GM18873 (cell line): ENCODE measurements at regions not wholly inside any gene's neighbourhood (a gene's known extent, or its start where the extent isn't known, plus 50 kb on each side); places are given as distances from the start of the nearest gene placed in this dataset.

Experiments used
- ATAC-seq: cut with Tn5 transposase; IDR thresholded peaks from one replicate; pipeline ENCODE4 v1.9.1; 2021; ENCODE audit warnings: mild to moderate bottlenecking, moderate library complexity, moderate number of reproducible peaks; ENCODE audit not compliant: unreplicated experiment, low FRiP score

DNA sequence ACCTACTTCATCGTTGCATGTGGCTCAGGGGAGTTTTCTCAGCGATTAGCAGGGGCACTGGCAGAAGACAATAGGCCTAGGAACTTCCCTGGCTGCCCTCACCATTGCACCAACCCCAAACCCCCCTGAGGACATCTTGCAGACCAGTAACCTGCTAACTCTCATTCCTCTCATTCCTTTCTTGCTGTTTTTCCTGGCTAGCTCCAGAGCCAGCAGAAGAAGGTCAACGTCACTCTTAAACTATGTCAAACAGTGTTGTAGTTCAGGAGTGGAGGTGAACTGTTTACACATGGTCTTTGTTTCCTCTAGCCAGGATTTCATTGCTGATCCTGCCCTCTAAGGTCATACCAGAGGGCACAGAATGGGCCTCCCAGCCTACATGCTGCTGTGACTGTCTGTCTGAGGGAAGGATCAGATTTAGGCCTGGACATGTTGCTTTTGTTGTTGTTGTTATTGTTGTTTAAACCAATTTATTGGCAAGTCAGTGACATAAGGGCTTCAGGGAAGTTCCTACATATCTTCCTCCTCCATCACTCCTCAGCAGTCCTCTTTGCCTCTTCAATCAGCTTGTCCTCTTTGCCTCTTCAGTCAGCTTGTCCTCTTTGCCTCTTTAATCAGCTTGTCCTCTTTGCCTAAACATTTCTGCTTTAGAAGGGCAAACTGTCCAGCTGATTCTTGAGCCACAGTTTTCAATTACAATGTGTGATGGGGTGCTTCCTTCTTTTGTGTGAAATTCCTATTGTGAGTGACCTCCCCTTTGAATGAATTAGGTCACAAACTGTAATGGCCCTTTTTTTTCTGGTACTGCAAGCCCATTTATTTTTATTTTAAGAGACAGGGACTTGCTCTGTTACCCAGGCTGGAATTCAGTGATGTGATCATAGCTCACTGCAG lies 471.9 kb upstream of the TNP1 start:
- ATAC-seq: no peak

DNA sequence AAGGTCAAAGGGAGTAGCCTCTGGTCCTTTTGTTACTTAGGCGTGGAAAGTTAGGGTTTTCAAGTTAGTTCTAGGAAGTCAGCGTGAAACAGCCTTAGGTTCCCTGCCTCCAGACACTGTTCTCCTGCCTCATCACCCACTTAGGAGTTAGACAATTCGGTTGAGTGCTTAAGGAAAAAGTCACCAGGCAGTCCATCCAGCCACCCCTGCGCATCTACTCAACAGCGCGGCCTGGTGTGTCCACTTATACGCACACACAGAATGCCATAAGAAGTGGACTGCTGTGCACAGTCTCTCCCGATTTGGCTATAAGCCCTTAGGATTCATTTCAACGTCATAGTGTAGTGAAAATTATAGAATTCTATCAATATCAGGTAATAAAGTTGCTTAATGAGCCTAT lies 470.8 kb upstream of the TNP1 start:
- no peak for ATAC-seq

DNA sequence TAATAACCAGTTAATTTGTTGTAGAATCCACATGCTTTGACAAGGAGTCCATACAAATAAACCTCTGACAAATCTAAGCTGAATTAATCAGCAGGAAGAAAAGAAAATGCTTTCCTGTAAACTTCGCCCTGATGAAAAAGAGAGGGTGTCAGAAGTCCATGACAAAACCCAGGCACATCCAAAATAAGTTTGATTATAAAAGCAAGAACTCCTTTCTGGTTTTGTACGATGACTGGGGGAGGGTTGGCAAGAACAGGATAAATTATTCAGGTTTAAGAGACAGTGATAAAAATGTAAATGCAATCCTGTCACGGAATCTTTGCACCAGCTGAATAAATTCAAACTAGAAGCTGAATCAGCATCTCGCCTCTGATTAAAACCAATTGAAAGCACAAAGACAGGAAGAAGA lies 469.2 kb upstream of the TNP1 start:
- ATAC-seq: no peak

DNA sequence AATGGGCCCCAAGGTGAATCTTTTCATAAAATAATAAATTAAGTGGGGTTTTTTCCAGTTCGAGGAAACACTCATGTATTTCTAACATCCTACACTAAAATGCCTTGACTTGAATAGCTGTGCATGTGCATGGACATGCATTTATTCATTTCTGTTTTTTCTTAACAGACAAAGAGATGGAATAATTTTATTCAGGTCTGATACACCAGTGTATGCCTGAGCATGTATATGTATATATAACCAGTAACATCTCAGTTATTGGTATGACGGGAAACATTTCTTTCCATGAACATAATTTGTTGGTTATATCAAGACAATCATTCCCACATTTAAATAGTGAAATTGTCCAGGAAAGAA lies 468.7 kb upstream of the TNP1 start:
- ATAC-seq: no peak

GRCh38 chr2:217327953-217328621 lies 468.2 kb upstream of the TNP1 start:
- ATAC-seq: no peak

DNA sequence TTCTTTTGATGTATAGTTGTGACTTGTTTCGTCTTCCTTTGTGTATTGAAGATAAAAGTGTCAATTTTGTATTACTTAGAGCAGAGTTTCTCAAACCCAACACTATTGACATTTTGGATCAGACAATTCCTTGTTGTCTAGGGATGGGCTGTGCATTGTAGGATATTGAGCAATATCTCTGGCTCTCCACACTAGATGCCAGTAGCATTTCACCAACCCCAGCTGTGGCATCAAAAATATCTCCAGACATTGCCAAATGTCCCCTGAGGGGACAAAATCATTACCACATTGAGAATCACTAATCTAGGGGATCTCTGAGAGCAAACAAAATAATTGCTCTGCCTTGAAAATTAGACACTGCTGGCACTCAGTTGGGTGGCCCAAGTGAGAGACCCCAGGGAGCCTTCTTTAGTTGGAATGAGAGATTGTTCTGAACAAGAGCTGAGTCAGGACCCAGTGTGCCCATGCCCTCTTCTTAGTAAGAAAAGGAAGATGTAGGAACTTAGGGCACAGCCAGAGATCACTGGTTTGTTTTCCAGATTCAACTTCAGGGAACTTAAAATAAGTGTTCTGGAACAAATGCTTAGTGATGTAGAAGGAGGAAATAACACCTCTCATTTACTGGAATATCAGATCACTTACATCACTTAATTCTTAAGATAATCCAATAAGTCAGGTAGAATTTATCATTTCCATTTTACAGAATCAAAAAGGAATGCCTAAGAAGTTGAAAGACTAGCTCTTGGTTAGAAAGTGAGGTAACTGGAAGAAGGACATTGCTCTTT lies 466.6 kb upstream of the TNP1 start:
- no peak for ATAC-seq

- no peak for ATAC-seq
Measured at GRCh38 chr2:217325816-217326215, 466.0 kb upstream of the TNP1 start.

- ATAC-seq: no peak
Measured at GRCh38 chr2:217325251-217325650, 465.4 kb upstream of the TNP1 start.

DNA sequence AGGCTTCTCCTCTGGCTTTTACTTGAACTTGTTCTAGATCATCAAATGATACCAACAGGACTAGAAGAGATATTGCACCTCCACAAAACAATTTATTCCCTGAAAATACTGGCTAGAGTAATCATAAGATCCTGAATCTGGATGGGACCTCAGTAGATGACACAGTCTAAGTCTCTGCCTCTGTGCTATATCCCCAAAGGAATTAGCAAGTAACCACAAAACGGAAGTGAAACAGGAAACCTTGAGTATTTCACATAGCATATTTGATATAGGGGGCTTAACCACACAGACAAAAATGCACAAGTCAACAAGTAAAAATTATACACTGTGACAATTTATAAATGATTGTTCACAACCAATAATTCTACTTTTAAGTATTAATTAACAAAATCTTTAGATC lies 456.9 kb upstream of the TNP1 start:
- ATAC-seq: no peak

- ATAC-seq: no peak
Measured at GRCh38 chr2:217314021-217314460, 454.2 kb upstream of the TNP1 start.

GRCh38 chr2:217313386-217313785 lies 453.5 kb upstream of the TNP1 start:
- no peak for ATAC-seq

GRCh38 chr2:217309056-217309455 lies 449.2 kb upstream of the TNP1 start:
- ATAC-seq: no peak

- no peak for ATAC-seq
Measured at GRCh38 chr2:217307023-217307422, 447.2 kb upstream of the TNP1 start.

GRCh38 chr2:217305882-217306281 lies 446.0 kb upstream of the TNP1 start:
- ATAC-seq: no peak

DNA sequence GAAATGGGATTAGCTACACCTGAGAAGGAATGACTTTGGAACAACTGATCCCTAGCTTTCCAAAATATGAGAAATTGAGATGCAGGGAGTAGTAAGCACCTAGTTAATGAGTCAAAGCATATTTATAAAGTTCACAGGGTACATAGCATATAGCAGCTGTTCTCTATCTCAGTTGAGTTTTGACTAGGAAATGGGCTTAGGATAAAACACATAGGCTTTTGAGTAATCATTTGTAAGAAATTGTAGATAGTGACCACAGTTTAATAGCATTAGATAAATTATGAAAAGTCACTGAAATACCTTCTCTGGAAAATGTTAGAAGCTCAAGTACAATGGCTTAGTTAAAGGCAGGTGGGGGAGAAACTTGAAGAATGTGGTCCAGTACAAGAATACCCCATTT lies 444.7 kb upstream of the TNP1 start:
- ATAC-seq: no peak

- ATAC-seq: no peak
Measured at GRCh38 chr2:217302856-217303255, 443.0 kb upstream of the TNP1 start.

DNA sequence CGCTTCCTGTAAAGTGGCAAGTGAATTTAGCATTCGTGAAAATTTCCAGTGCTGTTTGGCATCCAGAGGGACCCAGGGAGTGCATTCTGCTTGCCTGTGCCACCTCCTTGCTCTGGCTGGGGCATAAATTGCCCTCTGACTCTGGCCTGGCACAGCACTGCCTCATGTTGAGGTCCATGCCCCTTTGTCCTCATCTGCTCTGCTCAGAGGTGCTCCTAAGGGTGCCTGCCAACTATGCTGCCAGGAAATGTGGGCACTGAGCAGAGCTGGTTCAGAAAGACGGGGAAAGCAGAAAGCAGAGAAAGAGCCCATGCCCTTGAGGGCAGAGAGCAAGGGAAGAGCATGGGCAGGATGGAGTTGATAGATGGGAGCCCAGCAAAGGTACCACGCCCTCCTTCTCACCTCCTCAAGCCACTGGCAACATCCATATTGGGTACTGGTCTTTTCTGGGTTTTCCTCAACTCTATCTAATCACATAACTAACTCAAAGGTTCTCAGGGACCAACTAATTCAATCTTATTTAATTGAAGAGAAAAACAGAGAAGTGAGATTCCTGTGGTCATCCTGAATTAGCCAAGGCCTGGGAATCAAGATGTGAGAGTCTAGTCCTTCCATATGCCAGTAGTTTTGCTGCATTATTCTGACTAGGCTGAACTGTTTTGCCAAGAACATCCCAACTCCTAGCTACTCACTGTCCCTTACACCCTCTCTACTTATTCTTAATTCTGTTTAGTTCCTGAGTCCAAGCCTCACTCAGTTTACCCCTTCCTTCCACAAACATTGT lies 441.5 kb upstream of the TNP1 start:
- ATAC-seq: no peak

DNA sequence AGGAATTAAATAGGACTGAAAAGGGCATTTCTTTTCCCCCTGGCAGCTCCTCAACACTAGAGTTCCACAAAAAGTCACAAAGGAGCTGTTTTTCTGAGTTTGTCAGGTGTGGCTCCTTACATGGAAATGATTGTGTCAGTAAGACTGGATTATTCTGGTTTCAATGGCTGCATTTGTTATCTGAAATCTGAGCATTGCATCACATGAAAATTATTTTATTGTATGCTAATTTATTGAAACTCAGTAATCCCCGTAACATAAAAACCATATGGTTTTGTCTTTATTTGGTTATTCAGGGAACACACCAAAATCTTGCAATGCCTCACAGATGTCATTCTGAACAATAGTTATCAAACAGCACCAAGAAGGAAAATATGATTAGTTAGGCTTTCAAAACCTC lies 439.7 kb upstream of the TNP1 start:
- no peak for ATAC-seq

GRCh38 chr2:217297096-217297495 lies 437.2 kb upstream of the TNP1 start:
- ATAC-seq: no peak

GRCh38 chr2:217294818-217295217 lies 435.0 kb upstream of the TNP1 start:
- no peak for ATAC-seq
